ENCODE measurements at regions not wholly inside any gene's neighbourhood (a gene's known extent, or its start where the extent isn't known, plus 50 kb on each side); places are given as distances from the start of the nearest gene placed in this dataset.

GRCh38 chr7:54701982-54702381 lies 57.0 kb downstream of the SEC61G start:
- no peak for DNase-seq

- no peak for DNase-seq
These were observed 59.3 kb downstream of the SEC61G start for GRCh38 chr7:54699715-54700114.

- no peak for DNase-seq
These were observed 61.3 kb downstream of the SEC61G start for GRCh38 chr7:54697659-54698186.

- no peak for DNase-seq
These were observed 68.1 kb downstream of the SEC61G start for GRCh38 chr7:54690892-54691291.

- no peak for DNase-seq
These were observed 69.0 kb downstream of the SEC61G start for GRCh38 chr7:54690050-54690443.

- DNase-seq: no peak
These were observed 69.5 kb downstream of the SEC61G start for GRCh38 chr7:54689394-54690049.

GRCh38 chr7:54687462-54688212 lies 71.4 kb downstream of the SEC61G start:
- no peak for DNase-seq

- DNase-seq: no peak
These were observed 78.5 kb downstream of the SEC61G start for GRCh38 chr7:54680377-54681005.

GRCh38 chr7:54679490-54679817 lies 79.6 kb downstream of the SEC61G start:
- DNase-seq: no peak

GRCh38 chr7:54678763-54679489 lies 80.1 kb downstream of the SEC61G start:
- peak; percentile 36 for DNase-seq

- DNase-seq: no peak
These were observed 84.1 kb downstream of the SEC61G start for GRCh38 chr7:54674891-54675290.

GRCh38 chr7:54672519-54672918 lies 86.5 kb downstream of the SEC61G start:
- DNase-seq: no peak

- DNase-seq: peak; percentile 36
These were observed 94.5 kb downstream of the SEC61G start for GRCh38 chr7:54664235-54665228.

- no peak for DNase-seq
These were observed 95.3 kb downstream of the SEC61G start for GRCh38 chr7:54663603-54664234.

- no peak for DNase-seq
These were observed 95.8 kb downstream of the SEC61G start for GRCh38 chr7:54663186-54663585.

- DNase-seq: no peak
These were observed 96.3 kb downstream of the SEC61G start for GRCh38 chr7:54662701-54663100.

GRCh38 chr7:54653905-54654304 lies 105.1 kb downstream of the SEC61G start:
- DNase-seq: no peak

GRCh38 chr7:54643064-54643463 lies 100.9 kb downstream of the VSTM2A start:
- DNase-seq: no peak

- no peak for DNase-seq
These were observed 95.7 kb downstream of the VSTM2A start for GRCh38 chr7:54637712-54638396.

GRCh38 chr7:54632696-54633095 lies 90.5 kb downstream of the VSTM2A start:
- DNase-seq: no peak

GRCh38 chr7:54629771-54630170 lies 87.6 kb downstream of the VSTM2A start:
- DNase-seq: no peak

All from SHP77 treated with DMSO at 0.1 percent for 48 hours (cell line).